HL-60 (cell line): ENCODE measurements at regions not wholly inside any gene's neighbourhood (a gene's known extent, or its start where the extent isn't known, plus 50 kb on each side); places are given as distances from the start of the nearest gene placed in this dataset.

Source experiments
- DNase-seq, 2 experiments: peaks; one replicate each; pipeline ENCODE4 v3.0.0-alpha.2; 2010 to 2020; ENCODE audit warnings: low read depth in 1 of 2, low spot score in 1 of 2
- H3K27ac ChIP-seq: fragments of 250-450 bp; sonication (Bioruptor Pico); replicated peaks from 2 replicates; pipeline ENCODE4 v1.5.1; 2020; ENCODE audit warnings: mild to moderate bottlenecking, moderate library complexity
- H3K27me3 ChIP-seq: fragments of 250-450 bp; sonication (Bioruptor Pico); 2 replicates; pipeline ENCODE4 v1.5.1; 2021; ENCODE audit warnings: mild to moderate bottlenecking, moderate library complexity; ENCODE audit not compliant: insufficient read depth, poor library complexity, severe bottlenecking
- H3K4me3 ChIP-seq: replicated peaks from 2 replicates; pipeline ENCODE4 v1.5.1; 2011; ENCODE audit warnings: mild to moderate bottlenecking, control low read depth, low read length; ENCODE audit not compliant: insufficient read depth
- GABPA ChIP-seq: IDR thresholded peaks from 2 replicates; pipeline ENCODE4 v1.6.1; 2012; ENCODE audit warnings: low read depth
- POLR2AphosphoS5 ChIP-seq: IDR thresholded peaks from 2 replicates; pipeline ENCODE4 v1.6.1; 2012; ENCODE audit warnings: low read depth
- REST ChIP-seq: IDR thresholded peaks from 2 replicates; pipeline ENCODE4 v1.6.1; 2012; ENCODE audit warnings: low read depth; ENCODE audit not compliant: insufficient replicate concordance
- SPI1 ChIP-seq: IDR thresholded peaks from 2 replicates; pipeline ENCODE4 v1.6.1; 2012; ENCODE audit warnings: low read depth, mild to moderate bottlenecking, borderline replicate concordance
- TF ChIP-seq, protein P1 (sequence below): IDR thresholded peaks from one replicate; pipeline ENCODE4 v1.5.1; 2011; ENCODE audit warnings: low read length, control low read depth, inconsistent platforms; ENCODE audit not compliant: insufficient read depth

DNA sequence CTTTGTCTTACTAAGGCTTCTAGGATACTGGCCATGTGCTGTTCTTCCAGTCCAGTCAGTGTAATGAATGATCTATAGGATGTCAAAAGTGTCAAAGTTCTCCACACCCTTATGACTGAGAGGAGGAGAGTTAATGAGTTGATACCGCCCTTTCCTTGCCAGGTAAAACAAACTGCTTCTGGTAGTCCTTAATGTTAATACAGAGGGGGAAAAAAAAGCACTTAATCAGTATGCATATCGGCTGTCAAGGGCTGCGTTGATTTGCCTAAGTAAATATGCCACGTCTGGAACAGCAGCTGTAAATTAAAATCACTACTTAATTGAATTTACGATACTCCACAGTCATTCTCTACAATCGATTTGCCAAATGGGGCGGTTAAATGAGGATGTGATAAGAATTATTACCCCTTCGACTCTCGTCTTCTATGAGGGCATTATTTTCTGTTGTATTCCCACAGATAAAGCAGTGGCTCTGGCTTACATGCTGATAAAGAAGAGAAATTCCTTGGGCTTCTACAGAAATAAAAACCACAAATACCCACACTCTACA lies 416.0 kb downstream of the KCNH5 start:
- Histone ChIP-seq H3K4me3 (no peak overlapping the region), H3K27me3 (no peaks in the 10 kb centered on the region), H3K27ac (no peak overlapping the region)
- no peak for DNase-seq
- TF ChIP-seq GABPA = no peak
- no peak for TF ChIP-seq REST
- TF ChIP-seq, protein P1, sequence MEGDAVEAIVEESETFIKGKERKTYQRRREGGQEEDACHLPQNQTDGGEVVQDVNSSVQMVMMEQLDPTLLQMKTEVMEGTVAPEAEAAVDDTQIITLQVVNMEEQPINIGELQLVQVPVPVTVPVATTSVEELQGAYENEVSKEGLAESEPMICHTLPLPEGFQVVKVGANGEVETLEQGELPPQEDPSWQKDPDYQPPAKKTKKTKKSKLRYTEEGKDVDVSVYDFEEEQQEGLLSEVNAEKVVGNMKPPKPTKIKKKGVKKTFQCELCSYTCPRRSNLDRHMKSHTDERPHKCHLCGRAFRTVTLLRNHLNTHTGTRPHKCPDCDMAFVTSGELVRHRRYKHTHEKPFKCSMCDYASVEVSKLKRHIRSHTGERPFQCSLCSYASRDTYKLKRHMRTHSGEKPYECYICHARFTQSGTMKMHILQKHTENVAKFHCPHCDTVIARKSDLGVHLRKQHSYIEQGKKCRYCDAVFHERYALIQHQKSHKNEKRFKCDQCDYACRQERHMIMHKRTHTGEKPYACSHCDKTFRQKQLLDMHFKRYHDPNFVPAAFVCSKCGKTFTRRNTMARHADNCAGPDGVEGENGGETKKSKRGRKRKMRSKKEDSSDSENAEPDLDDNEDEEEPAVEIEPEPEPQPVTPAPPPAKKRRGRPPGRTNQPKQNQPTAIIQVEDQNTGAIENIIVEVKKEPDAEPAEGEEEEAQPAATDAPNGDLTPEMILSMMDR = no peak
- no peak for TF ChIP-seq SPI1
- TF ChIP-seq POLR2AphosphoS5 = no peak

DNA sequence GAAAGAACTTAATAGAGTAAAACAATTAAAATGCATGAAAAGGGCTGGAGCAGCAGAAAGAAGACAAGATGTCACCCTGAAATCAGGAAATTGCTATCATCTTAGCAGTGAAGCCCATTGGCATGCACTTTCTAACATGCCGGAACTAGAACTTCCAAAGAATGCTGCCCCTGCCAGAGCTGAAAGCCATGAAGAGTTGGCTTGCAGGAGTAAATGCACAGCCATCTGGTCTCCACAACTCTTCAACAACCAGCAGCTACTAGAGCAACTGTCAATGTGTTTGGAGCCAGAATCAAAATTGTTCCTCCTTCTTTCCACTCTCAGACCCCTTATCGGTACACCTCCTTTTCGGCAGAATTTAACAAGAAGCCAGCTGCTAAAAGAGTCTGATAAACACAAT lies 414.1 kb downstream of the KCNH5 start:
- H3K4me3 ChIP-seq = no peak overlapping the region
- H3K27ac ChIP-seq = no peak overlapping the region
- TF ChIP-seq SPI1 = no peak
- H3K27me3 ChIP-seq = no peaks in the 10 kb centered on the region
- DNase-seq = no peak

DNA sequence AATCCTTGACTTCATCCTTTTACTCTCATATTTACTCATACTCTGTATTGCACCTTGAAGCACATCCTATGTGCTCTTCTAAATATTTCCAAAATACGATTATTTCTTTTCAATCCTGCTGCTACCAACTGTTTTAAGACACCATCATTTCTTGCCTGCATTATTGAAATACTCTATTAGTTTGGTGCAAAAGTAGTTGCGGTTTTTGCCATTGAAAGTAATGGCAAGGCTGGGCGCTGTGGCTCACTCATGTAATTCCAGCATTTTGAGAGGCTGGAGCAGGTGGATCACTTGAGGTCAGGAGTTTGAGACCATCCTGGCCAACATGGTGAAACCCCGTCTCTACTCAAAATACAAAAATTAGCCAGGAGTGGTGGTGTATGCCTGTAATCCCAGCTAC lies 412.5 kb downstream of the KCNH5 start:
- Histone ChIP-seq H3K4me3 (no peak overlapping the region), H3K27ac (no peak overlapping the region), H3K27me3 (no peaks in the 10 kb centered on the region)
- TF ChIP-seq GABPA = no peak
- TF ChIP-seq REST = no peak
- no peak for TF ChIP-seq SPI1
- no peak for TF ChIP-seq POLR2AphosphoS5
- TF ChIP-seq, protein P1 = no peak
- no peak for DNase-seq

DNA sequence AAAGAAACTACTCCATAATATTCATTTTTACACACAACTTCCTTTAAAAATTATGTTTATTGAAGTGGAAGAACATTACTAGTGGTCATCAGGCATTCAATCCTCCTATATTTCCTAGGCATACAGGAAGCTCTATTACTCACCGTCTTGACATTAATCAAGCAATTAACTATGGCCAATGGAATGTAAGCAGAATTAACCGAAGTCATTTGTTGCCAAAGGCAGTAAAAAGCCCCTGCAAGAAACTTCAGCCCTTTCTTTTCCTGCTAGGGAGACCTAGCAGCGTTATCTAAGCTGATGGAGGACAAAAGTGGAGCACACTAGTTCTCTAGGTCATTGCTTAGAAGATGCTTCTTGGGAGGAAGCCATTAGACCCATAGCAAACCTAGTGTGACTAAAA lies 399.6 kb downstream of the KCNH5 start:
- no peak overlapping the region for H3K4me3 ChIP-seq
- H3K27me3 ChIP-seq = no peaks in the 10 kb centered on the region
- H3K27ac ChIP-seq = no peak overlapping the region
- DNase-seq = no peak
- TF ChIP-seq, protein P1 = no peak
- TF ChIP-seq REST (no peak), GABPA (no peak), SPI1 (no peak), POLR2AphosphoS5 (no peak)
